Epithelial cell of proximal tubule (primary cell): ENCODE measurements at regions not wholly inside any gene's neighbourhood (a gene's known extent, or its start where the extent isn't known, plus 50 kb on each side); places are given as distances from the start of the nearest gene placed in this dataset.
"Not testable (repeated sequence)": the region's sequence is repeated elsewhere in the genome, so short reads cannot be mapped to it uniquely, and the experiment has no call there.

ENCODE experiments used
- DNase-seq: peaks from one replicate; pipeline ENCODE4 v3.0.0-alpha.2; 2011; ENCODE audit warnings: low read depth
- H3K4me3 ChIP-seq: 2 replicates; pipeline ENCODE4 v1.5.1; 2011; ENCODE audit warnings: low read depth, mild to moderate bottlenecking, low read length
- TF ChIP-seq, protein P1 (sequence below): conservative IDR thresholded peaks from 2 replicates; pipeline ENCODE4 v1.5.1; 2012; ENCODE audit warnings: low read depth, mild to moderate bottlenecking, low read length

DNA sequence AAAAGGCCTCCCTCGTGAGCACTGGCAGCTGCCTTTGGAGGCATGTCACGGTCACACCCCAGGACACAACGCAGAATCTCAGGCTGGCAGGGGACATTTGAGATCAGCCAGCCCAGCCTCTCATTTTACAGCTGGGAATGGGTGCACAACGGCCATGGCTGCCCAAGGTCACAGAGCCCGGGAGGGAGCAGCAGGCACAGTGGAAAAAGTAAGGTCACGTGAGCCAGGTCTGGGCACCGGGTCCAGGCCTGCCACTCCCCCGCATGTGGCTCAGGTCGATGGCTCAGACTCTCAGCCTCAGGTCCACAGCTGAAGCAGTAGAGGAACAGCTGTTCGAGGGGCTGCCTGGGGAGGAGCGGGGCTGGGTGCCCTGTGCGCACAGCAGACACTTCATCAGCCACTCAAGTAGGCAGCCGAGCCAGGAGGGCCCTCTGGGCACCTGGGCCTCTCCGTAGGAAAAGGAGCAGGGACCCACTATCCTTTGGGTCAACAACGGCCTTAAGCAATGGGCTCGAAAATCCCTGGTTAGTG lies 260.6 kb downstream of the GOLGA6L6 start:
- H3K4me3 ChIP-seq, result no peak overlapping the region
- TF ChIP-seq, protein P1, sequence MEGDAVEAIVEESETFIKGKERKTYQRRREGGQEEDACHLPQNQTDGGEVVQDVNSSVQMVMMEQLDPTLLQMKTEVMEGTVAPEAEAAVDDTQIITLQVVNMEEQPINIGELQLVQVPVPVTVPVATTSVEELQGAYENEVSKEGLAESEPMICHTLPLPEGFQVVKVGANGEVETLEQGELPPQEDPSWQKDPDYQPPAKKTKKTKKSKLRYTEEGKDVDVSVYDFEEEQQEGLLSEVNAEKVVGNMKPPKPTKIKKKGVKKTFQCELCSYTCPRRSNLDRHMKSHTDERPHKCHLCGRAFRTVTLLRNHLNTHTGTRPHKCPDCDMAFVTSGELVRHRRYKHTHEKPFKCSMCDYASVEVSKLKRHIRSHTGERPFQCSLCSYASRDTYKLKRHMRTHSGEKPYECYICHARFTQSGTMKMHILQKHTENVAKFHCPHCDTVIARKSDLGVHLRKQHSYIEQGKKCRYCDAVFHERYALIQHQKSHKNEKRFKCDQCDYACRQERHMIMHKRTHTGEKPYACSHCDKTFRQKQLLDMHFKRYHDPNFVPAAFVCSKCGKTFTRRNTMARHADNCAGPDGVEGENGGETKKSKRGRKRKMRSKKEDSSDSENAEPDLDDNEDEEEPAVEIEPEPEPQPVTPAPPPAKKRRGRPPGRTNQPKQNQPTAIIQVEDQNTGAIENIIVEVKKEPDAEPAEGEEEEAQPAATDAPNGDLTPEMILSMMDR, result no peak
- DNase-seq, result no peak

DNA sequence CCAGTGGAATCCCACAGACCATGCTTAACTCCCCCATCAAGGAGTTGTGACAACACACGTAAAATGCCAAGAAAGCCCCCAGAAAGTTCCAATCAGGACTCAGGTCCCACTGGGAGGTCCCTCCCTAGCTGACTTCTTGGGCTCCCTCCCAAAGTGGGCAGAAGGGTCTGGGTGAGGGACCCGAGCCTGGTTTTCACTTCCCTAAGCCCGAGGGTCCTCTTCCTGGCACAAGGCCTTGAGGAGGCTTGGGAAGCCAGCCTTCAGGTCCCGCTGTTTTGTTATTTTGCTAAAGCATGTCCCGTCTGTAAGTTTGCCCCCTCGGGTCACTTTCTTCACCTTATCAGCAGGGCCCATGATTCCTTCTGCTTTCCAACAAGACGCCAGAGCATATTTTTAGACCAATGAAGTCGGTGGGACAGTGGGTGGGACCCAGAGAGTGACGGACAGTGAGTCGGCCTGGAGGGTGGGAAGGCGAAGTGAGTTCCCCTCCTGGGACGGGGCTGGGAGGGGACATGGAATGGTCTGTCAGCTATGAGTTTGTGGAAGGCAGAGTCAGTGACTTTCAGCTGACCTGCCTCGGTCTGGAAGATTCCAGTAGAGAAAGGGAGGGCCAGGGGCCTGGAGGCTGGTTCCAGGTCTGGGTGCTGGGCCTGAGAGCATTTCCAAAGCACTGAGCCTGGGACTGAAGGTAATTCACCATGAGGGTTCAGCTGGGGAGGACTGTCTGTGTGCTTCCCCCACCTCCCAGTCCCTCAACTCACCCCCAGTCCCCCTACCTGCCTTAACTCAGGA lies 261.3 kb downstream of the GOLGA6L6 start:
- not testable (repeated sequence) for H3K4me3 ChIP-seq, DNase-seq

DNA sequence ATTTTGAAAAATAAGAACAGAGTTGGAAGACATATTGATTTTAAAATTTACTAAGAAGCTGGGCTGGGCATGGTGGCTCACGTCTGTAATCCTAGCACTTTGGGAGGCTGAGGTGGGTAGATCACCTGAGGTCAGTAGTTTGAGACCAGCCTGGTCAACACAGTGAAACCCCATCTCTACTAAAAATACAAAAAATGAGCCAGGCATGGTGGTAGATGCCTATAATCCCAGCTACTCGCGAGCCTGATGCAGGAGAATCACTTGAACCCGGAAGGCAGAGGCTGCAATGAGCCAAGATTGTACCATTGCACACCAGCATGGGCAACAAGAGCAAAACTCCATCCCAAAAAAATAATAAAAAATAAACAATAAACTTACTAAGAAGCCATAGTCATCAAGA lies 262.5 kb downstream of the GOLGA6L6 start:
- not testable (repeated sequence) for DNase-seq, H3K4me3 ChIP-seq

DNA sequence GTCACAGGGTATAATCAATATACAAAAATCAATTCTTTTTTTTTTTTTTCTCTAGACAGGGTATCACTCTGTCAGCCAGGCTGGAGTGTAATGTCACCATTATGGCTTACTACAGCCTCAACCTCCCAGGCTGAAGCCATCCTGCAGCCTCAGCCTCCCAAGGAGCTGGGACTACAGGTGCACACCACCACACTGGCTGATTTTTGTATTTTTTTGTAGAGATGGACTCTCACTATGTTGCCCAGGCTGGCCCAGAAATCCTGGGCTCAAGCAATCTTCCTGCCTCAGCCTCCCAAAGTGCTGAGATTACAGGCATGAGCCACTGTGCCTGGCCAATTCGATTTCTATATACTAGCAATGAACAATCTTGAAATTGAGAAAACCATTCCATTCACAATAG lies 263.2 kb downstream of the GOLGA6L6 start:
- DNase-seq, H3K4me3 ChIP-seq: not testable (repeated sequence)

DNA sequence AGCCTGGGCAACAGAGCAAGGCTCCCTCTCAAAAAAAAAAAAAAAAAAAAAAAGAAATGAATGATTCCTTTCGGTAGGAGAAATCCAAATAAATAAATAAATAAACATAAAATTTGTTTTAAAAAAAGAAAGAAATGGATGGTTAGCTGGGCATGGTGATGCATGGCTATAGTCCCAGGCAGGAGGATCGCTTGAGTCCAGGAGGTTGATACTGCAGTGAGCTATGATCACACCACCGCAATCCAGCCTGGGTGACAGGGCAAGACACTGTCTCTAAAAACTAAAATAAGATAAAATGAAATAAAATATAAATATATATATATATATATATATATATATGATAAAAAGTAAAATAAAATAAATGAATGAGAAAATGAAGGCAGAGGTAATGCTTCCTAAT lies 264.1 kb downstream of the GOLGA6L6 start:
- H3K4me3 ChIP-seq, DNase-seq: not testable (repeated sequence)

DNA sequence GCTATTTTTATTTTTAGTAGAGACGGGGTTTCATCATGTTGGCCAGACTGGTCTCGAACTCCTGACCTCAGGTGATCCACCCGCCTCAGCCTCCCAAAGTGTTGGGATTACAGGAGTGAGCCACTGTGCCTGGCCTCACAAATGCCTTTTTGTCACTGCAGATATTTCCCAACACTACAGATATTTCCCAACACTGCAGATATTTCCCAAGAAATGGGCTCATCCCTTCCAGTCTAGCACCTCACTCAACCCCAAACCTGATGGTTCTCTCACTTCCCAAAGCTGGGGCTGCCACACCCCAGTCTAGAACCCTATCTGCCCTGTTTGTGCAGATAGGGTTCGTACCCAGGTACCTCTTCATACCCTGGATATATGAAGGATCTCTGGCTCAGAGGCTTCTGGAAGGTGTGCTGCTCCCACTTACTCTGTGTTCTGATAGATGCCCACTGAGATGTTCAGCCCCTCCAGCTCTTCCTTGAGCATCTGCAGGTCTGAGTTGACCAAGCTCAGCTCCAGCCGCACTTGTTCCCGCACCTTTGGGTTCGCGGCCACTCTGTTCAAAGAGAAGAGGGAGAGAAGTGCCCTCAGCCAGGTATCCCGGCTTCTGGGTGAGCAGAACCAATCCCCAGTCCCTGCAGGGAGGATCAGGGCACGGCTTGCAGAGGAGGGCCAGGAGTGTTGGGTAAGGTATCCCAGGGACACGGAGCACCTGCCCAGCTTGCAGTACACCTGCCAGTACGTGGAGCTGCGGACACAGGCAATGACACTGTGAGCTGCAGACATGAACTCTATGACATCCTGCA lies 265.1 kb downstream of the GOLGA6L6 start:
- not testable (repeated sequence) for H3K4me3 ChIP-seq, DNase-seq

DNA sequence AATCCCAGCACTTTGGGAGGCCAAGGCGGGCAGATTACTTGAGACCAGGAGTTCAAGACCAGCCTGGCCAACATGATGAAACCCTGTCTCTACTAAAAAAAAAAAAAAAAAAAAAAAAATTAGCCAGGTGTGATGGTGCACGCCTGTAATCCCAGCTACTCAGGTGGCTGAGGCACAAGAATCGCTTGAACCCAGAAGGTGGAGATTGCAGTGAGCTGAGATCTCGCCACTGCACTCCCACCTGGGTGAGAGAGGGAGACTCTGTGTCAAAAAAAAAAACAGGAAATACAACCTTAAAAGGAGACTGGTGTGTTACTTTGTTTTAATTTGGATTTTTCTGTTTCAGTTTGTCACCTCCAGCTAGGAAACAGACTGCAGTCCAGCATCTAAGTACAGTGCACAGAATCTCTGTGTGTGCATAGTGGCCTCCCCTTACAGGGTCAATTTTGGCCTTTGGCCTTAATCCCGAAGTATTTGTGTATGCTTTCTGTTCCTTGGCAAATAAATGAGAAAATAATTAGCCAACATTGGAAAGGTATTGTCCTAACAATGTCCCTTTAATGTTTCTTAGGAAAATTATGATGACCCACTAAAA lies 266.1 kb downstream of the GOLGA6L6 start:
- not testable (repeated sequence) for DNase-seq, H3K4me3 ChIP-seq

DNA sequence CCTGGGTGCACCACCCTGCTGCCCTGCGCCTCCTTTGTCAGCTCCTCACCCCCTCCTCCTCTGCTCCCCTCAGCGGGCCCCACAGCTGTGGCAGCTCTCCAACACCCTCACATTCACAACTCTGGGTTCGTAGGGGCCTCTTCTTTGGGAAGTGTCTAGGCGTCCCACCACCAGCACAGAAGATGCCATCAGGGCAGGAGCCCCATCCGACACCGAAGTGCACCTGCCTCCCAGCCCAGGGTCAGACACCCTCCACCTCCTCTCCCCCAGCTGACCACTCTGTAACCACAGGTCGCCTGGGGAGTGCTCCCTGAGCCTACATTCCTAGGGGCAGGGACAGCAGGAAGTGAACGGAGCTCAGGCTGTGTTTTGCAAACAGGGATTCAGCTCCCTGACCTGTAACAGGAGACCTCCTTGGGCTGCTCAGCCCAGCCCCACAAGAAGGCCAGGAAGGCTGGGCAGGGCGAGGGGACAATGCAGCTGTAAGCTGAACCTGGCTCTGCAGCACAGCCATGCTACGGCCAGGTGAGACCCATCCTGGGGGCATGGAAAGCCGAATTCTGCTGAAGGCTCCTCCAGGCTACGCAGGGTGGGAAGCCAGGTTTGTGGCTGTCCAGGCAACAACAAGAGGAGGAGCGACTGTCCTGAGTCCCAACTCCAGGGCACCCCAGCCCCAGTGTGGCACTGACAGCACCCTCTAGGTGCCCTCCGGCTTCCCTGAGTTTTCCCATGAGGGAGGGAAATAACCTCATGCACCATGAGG lies 269.0 kb downstream of the GOLGA6L6 start:
- TF ChIP-seq, protein P1, result no peak
- no peak for DNase-seq
- H3K4me3 ChIP-seq, result no peak overlapping the region

DNA sequence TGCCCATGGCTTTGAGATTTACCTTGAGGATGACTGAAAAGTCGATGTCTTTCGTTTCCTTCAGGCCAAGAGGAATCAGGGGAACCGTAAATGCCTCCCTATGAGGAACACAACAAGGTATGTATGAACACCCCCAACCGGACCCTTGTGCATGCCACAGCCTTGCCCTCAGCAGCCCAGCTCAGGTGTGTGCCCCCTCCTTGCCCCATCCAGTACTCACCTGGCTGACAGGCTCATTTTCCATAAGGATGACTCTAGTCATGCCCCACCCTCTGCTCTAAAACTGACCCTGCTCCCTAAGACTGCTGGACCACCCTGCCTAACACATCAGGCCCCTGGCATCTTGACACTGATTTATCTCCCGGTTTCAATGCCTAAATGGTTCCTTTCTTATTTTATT lies 270.0 kb downstream of the GOLGA6L6 start:
- TF ChIP-seq, protein P1, result no peak
- DNase-seq, result no peak
- no peak overlapping the region for H3K4me3 ChIP-seq

DNA sequence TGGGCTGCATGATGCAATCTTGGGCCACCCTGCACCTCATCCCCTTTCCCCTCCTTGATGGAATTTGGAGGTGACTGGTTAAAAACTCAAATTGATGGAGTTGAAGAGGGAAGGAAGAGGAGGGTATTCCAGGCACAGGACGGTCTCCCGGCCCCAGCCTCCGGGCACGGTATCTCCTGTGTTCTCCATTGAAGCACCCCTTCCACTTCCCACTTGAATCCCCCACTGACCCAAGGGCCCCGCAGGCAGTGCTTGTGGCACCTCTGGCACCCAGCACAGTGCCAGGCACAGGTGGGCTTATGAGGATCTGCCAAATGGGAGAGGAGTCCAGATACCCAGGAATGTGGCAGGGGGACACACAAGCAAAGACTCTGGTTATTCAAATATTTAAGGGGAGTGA lies 271.6 kb downstream of the GOLGA6L6 start:
- not testable (repeated sequence) for H3K4me3 ChIP-seq, DNase-seq

DNA sequence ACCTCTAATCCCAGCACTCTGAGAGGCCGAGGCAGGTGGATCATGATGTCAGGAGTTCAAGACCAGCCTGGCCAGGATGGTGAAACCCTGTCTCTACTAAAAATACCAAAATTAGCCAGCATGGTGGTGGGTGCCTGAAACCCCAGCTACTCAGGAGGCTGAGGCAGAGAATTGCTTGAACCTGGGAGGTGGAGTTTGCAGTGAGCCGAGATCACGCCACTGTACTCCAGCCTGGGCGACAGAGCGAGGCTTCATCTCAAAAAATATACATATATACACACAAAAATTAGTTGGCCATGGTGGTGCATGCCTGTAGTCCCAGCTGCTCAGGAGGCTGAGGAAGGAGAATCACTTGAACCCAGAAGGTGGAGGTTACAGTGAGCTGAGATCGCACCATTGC lies 273.6 kb downstream of the GOLGA6L6 start:
- DNase-seq, H3K4me3 ChIP-seq: not testable (repeated sequence)

DNA sequence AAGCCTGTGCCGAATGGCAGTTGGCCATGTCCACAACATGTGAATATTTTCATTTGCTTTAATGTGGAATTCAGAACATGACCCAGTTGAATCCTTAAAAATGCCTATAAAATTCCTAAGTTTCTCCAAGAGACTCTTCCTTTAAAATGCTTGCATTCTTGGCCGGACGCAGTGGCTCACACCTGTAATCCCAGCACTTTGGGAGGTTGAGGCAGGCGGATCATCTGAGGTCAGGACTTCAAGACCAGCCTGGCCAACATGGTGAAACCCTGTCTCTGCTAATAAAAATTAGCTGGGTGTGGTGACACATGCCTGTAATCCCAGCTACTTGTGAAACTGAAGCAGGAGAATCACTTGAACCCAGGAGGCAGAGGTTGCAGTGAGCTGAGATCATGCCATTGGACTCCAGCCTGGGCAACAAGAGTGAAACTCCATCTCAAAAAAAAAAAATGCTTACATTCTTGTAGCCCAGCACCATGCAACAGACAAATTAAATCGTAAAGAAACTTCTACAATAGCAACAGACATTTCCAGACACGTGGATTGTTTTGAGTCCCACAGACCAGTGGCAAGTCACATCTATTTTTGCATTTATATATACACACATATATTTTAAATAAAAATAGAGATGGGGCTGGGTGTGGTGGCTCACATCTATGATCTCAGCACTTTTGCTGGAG lies 274.4 kb downstream of the GOLGA6L6 start:
- DNase-seq, H3K4me3 ChIP-seq: not testable (repeated sequence)

DNA sequence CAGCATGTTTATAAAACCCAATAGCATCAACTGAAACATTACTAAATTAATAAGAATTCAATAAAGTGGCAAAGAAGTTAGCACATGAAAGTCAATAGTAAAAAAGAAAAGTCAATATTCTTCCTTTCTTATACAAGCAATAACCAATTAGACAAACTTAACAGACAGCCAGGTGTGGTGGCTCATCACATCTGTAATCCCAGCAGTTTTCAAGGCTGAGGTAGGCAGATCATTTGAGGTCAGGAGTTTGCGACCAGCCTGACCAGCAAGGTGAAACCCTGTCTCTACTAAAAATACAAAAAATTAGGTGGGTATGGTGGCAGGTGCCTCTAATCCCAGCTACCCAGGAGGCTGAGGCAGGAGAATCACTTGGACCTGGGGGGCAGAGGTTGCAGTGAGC lies 275.9 kb downstream of the GOLGA6L6 start:
- not testable (repeated sequence) for H3K4me3 ChIP-seq, DNase-seq
